Left lung (tissue), 4 donors: ENCODE measurements at regions not wholly inside any gene's neighbourhood (a gene's known extent, or its start where the extent isn't known, plus 50 kb on each side); places are given as distances from the start of the nearest gene placed in this dataset.

Experiments
- ATAC-seq: fragments of 200-7000 bp; cut with Tn5 transposase; one replicate; pipeline ENCODE4 v1.9.1; 2020; ENCODE audit warnings: moderate library complexity
- DNase-seq, 4 donors: peaks; one replicate each; pipeline ENCODE4 v3.0.0-alpha.2; 2013 to 2020
- H3K27ac ChIP-seq, 2 donors: fragments of 200-600 bp; sonication (generic) in 1 of 2; one replicate each; pipeline versions ENCODE4 v1.5.0 to v1.8.0; 2020 to 2021
- H3K27me3 ChIP-seq, 2 donors: fragments of 200-600 bp; sonication (generic) in 1 of 2; one replicate each; pipeline versions ENCODE4 v1.5.0 to v1.8.0; 2020 to 2021
- H3K36me3 ChIP-seq, 2 donors: fragments of 200-600 bp; sonication (generic) in 1 of 2; one replicate each; pipeline versions ENCODE4 v1.5.0 to v1.8.0; 2020 to 2021
- H3K4me1 ChIP-seq, 2 donors: fragments of 200-600 bp; one replicate each; pipeline ENCODE4 v1.8.0; 2021
- H3K4me3 ChIP-seq, 2 donors: fragments of 200-600 bp; sonication (generic) in 1 of 2; one replicate each; pipeline versions ENCODE4 v1.5.0 to v1.8.0; 2020 to 2021; ENCODE audit warnings: mild to moderate bottlenecking in 1 of 2
- H3K9me3 ChIP-seq, 2 donors: fragments of 200-600 bp; sonication (generic) in 1 of 2; one replicate each; pipeline versions ENCODE4 v1.5.0 to v1.8.0; 2020 to 2021
- CTCF ChIP-seq, 2 donors: fragments of 200-600 bp; sonication (generic) in 1 of 2; IDR thresholded peaks; one replicate each; pipeline versions ENCODE4 v1.5.0 to v1.8.0; 2021; ENCODE audit warnings: antibody characterized with exemption in 2 of 2
- intact Hi-C, 2 donors: fragments of 100-400 bp; cut with DNase I; formaldehyde crosslinking; loops; one replicate each; pipeline versions ENCODE4 v1.11.2 to v1.14.2; 2022
- donor health status: DM: no; HTN: yes; CAD: no.
- donor health status: DM: no; HTN: no; CAD: no.

- no peaks in the 10 kb centered on the region for H3K4me1 ChIP-seq
- TF ChIP-seq CTCF (IDR thresholded peaks at IDR 0.05), result no peak
- no peak overlapping the region for H3K27ac ChIP-seq
These were observed 152.9 kb downstream of the RWDD3 start for GRCh38 chr1:95386915-95387314.

DNA sequence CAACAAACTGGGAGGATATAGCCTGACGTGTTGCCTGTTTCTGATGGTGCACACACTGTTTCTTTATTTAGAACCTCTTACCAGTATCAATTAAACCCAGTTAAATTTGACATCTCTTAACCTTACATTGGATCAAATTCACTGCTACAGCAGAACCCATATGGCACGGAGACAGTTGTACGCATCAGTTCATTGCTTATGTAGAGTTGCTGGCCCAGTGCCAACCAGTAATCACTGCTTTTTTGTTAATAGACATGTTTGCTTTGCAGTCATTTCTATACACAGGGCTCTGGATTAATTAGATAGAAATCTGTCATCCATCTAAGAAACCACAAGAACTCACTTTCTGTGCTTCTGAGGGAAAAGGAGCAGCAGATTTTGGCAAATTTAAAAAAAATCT, 154.0 kb downstream of the RWDD3 start:
- Histone ChIP-seq H3K4me3 (no peak overlapping the region), H3K4me1 (no peaks in the 10 kb centered on the region), H3K27ac (no peak overlapping the region), H3K36me3 (no peaks in the 10 kb centered on the region), H3K9me3 (no peaks in the 10 kb centered on the region), H3K27me3 (no peaks in the 10 kb centered on the region)
- intact Hi-C loops, result no loop called here
- TF ChIP-seq CTCF (IDR thresholded peaks at IDR 0.05), result no peak
- DNase-seq (no peak), ATAC-seq (no peak)

More at GRCh38 chr1:95386915-95387314, 152.9 kb downstream of the RWDD3 start:
- H3K9me3 ChIP-seq, result no peaks in the 10 kb centered on the region
- no peak overlapping the region for H3K4me3 ChIP-seq
- DNase-seq (no peak), ATAC-seq (no peak)
- H3K27me3 ChIP-seq, result no peaks in the 10 kb centered on the region
- intact Hi-C loops, result no loop called here
- no peaks in the 10 kb centered on the region for H3K36me3 ChIP-seq

DNA sequence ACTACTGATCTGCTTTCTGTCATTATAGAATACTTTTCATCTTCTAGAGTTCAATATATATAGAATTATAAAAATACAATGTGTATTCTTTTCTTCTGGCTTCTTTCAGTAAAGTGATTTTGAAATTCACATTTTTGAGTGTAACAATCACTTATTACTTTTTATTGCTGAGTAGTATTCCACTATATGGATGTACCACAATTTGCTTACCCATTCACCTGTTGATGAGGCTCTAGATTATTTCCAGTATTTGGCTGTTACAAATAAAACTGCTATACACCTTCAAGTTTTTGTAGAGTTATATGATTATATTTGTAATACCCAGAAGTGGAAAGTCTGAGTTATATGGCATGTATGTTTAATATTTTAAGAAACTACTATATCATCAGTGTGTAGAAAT, 159.4 kb downstream of the RWDD3 start:
- DNase-seq, result no peak
- Histone ChIP-seq H3K9me3 (no peaks in the 10 kb centered on the region), H3K27ac (no peak overlapping the region), H3K27me3 (no peaks in the 10 kb centered on the region), H3K4me1 (no peaks in the 10 kb centered on the region), H3K4me3 (no peak overlapping the region), H3K36me3 (no peaks in the 10 kb centered on the region)
- no peak for TF ChIP-seq CTCF (IDR thresholded peaks at IDR 0.05)
- intact Hi-C loops, result no loop called here
- ATAC-seq, result no peak

DNA sequence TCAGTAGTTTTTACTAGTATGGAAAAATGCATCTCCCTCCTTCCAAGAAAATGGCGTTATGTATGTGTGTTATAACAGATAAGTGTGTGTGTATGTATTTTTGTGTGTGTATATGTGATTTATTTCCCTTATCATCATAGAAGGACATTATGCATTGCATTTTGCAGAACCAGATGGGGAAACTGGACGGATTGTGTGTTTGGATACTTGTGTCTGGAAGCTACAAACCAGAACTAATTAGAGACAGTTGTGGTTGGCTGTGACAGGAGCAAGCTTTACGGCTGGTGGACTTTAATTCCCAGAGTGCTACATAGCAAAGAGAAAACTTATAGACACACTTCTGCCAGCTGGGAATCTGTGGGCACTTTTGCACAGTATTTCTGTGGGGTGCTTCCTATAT, 162.5 kb downstream of the RWDD3 start:
- intact Hi-C loops, result no loop called here
- H3K27me3 ChIP-seq, result no peaks in the 10 kb centered on the region
- no peaks in the 10 kb centered on the region for H3K9me3 ChIP-seq
- no peak for DNase-seq
- ATAC-seq, result no peak
- no peak overlapping the region for H3K27ac ChIP-seq
- no peak overlapping the region for H3K4me3 ChIP-seq
- TF ChIP-seq CTCF (IDR thresholded peaks at IDR 0.05), result no peak
- H3K36me3 ChIP-seq, result no peaks in the 10 kb centered on the region
- H3K4me1 ChIP-seq, result no peaks in the 10 kb centered on the region

GRCh38 chr1:95402780-95403179, 168.8 kb downstream of the RWDD3 start:
- Histone ChIP-seq H3K36me3 (no peaks in the 10 kb centered on the region), H3K9me3 (peaks cover 0 to 10% of the 10 kb centered on the region in 2 donors), H3K4me3 (no peak overlapping the region), H3K4me1 (no peaks in the 10 kb centered on the region), H3K27ac (no peak overlapping the region), H3K27me3 (no peaks in the 10 kb centered on the region)
- ATAC-seq (no peak), DNase-seq (no peak)
- no peak for TF ChIP-seq CTCF (IDR thresholded peaks at IDR 0.05)
- intact Hi-C loops, result no loop called here
